ENCODE measurements at regions not wholly inside any gene's neighbourhood (a gene's known extent, or its start where the extent isn't known, plus 50 kb on each side); places are given as distances from the start of the nearest gene placed in this dataset.
"Not testable (repeated sequence)": the region's sequence is repeated elsewhere in the genome, so short reads cannot be mapped to it uniquely, and the experiment has no call there.

GRCh38 chr2:75289771-75290170 lies 90.5 kb upstream of the TACR1 start:
- Histone ChIP-seq H3K4me3 (no peak overlapping the region), H3K36me3 (ENCODE audit: low read depth) (no peaks in the 10 kb centered on the region), H3K9me3 (no peaks in the 10 kb centered on the region), H3K4me1 (ENCODE audit: low read depth) (no peaks in the 10 kb centered on the region)
- ATAC-seq = no peak
- no peak for DNase-seq
- intact Hi-C loops (cut with DNase I, micrococcal nuclease) = no loop called here
- TF ChIP-seq CTCF (IDR thresholded peaks at IDR 0.05) = no peak

- DNase-seq; ATAC-seq; H3K4me3 ChIP-seq; intact Hi-C loops (cut with DNase I, micrococcal nuclease); H3K4me1 ChIP-seq (ENCODE audit: low read depth); H3K36me3 ChIP-seq (ENCODE audit: low read depth); H3K9me3 ChIP-seq: not testable (repeated sequence)
These were observed 89.9 kb upstream of the TACR1 start for GRCh38 chr2:75289178-75289577.

- Histone ChIP-seq H3K4me1 (ENCODE audit: low read depth) (no peaks in the 10 kb centered on the region), H3K36me3 (ENCODE audit: low read depth) (no peaks in the 10 kb centered on the region), H3K4me3 (no peak overlapping the region), H3K9me3 (no peaks in the 10 kb centered on the region)
- ATAC-seq = no peak
- intact Hi-C loops (cut with DNase I, micrococcal nuclease) = no loop called here
- no peak for TF ChIP-seq CTCF (IDR thresholded peaks at IDR 0.05)
- DNase-seq = no peak
These were observed 89.4 kb upstream of the TACR1 start for GRCh38 chr2:75288760-75289159.

GRCh38 chr2:75287624-75288316 lies 88.5 kb upstream of the TACR1 start:
- no peak for ATAC-seq
- TF ChIP-seq CTCF (IDR thresholded peaks at IDR 0.05) = no peak
- no peaks in the 10 kb centered on the region for H3K9me3 ChIP-seq
- H3K4me3 ChIP-seq = no peak overlapping the region
- no peaks in the 10 kb centered on the region for H3K36me3 ChIP-seq (ENCODE audit: low read depth)
- no peaks in the 10 kb centered on the region for H3K4me1 ChIP-seq (ENCODE audit: low read depth)
- DNase-seq = no peak
- intact Hi-C loops (cut with DNase I, micrococcal nuclease) = no loop called here

GRCh38 chr2:75284345-75284744 lies 85.0 kb upstream of the TACR1 start:
- intact Hi-C loops (cut with DNase I, micrococcal nuclease) = no loop called here
- ATAC-seq (no peak), DNase-seq (no peak)
- Histone ChIP-seq H3K4me3 (no peak overlapping the region), H3K4me1 (ENCODE audit: low read depth) (no peaks in the 10 kb centered on the region), H3K36me3 (ENCODE audit: low read depth) (no peaks in the 10 kb centered on the region), H3K9me3 (no peaks in the 10 kb centered on the region)
- TF ChIP-seq CTCF (IDR thresholded peaks at IDR 0.05) = no peak

GRCh38 chr2:75278821-75279379 lies 79.6 kb upstream of the TACR1 start:
- TF ChIP-seq CTCF (IDR thresholded peaks at IDR 0.05) = no peak
- H3K9me3 ChIP-seq = no peaks in the 10 kb centered on the region

More at GRCh38 chr2:75278821-75279379, 79.6 kb upstream of the TACR1 start:
- ATAC-seq = no peak
- H3K4me1 ChIP-seq (ENCODE audit: low read depth) = no peaks in the 10 kb centered on the region
- H3K4me3 ChIP-seq = no peak overlapping the region
- intact Hi-C loops (cut with DNase I, micrococcal nuclease) = no loop called here
- no peaks in the 10 kb centered on the region for H3K36me3 ChIP-seq (ENCODE audit: low read depth)
- DNase-seq = no peak
